Endodermal cell (in vitro differentiated cells): ENCODE measurements at regions not wholly inside any gene's neighbourhood (a gene's known extent, or its start where the extent isn't known, plus 50 kb on each side); places are given as distances from the start of the nearest gene placed in this dataset.

ENCODE experiments used
- DNase-seq: peaks from one replicate; pipeline ENCODE4 v3.0.0-alpha.2; 2017
- H3K27ac ChIP-seq: 2 replicates; pipeline ENCODE4 v1.5.1; 2013; ENCODE audit warnings: mild to moderate bottlenecking, low read depth, low read length, moderate library complexity
- H3K27me3 ChIP-seq: 2 replicates; pipeline ENCODE4 v1.6.1; 2013; ENCODE audit warnings: mild to moderate bottlenecking, low read length, moderate library complexity; ENCODE audit not compliant: insufficient read depth, control insufficient read depth, poor library complexity, severe bottlenecking
- H3K36me3 ChIP-seq: 2 replicates; pipeline ENCODE4 v1.7.0; 2013; ENCODE audit warnings: mild to moderate bottlenecking, low read length, moderate library complexity; ENCODE audit not compliant: control insufficient read depth, insufficient read depth
- H3K4me1 ChIP-seq: one replicate; pipeline ENCODE4 v1.7.0; 2013; ENCODE audit warnings: low read length; ENCODE audit not compliant: control insufficient read depth, insufficient read depth
- H3K4me3 ChIP-seq: 2 replicates; pipeline ENCODE4 v1.5.1; 2013; ENCODE audit warnings: mild to moderate bottlenecking, low read length, moderate library complexity
- H3K9ac ChIP-seq: 2 replicates; pipeline ENCODE4 v1.6.1; 2013; ENCODE audit warnings: mild to moderate bottlenecking, low read length, moderate library complexity; ENCODE audit not compliant: poor library complexity, severe bottlenecking; ENCODE audit errors: extremely low read depth
- H3K9me3 ChIP-seq: 2 replicates; pipeline ENCODE4 v1.6.1; 2013; ENCODE audit warnings: mild to moderate bottlenecking, low read length, moderate library complexity; ENCODE audit not compliant: control insufficient read depth
- H3K27ac Mint-ChIP-seq: 2 replicates; pipeline ENCODE4 v1.8.0; 2020; ENCODE audit warnings: mixed read lengths
- H3K27me3 Mint-ChIP-seq: 2 replicates; pipeline ENCODE4 v1.8.0; 2021; ENCODE audit warnings: mild to moderate bottlenecking, mixed read lengths; ENCODE audit not compliant: insufficient read depth
- H3K36me3 Mint-ChIP-seq: 2 replicates; pipeline ENCODE4 v1.8.0; 2020; ENCODE audit warnings: low read depth, mixed read lengths
- H3K4me1 Mint-ChIP-seq: 2 replicates; pipeline ENCODE4 v1.8.0; 2020; ENCODE audit warnings: mixed read lengths
- H3K4me3 Mint-ChIP-seq: 2 replicates; pipeline ENCODE4 v1.8.0; 2020; ENCODE audit warnings: mild to moderate bottlenecking, moderate library complexity, mixed read lengths
- H3K9me3 Mint-ChIP-seq: 2 replicates; pipeline ENCODE4 v1.8.0; 2020; ENCODE audit warnings: mild to moderate bottlenecking, mixed read lengths
- CTCF ChIP-seq: fragments of 200-600 bp; sonication (generic); conservative IDR thresholded peaks from 2 replicates; pipeline ENCODE4 v1.5.0; 2021; ENCODE audit warnings: antibody characterized with exemption, mild to moderate bottlenecking
- WGBS, 2 experiments: methylation state at CpG; one replicate each; pipeline versions ENCODE4 v1.1.5 to v1.1.7; 2013; ENCODE audit warnings: missing lambda C conversion rate in 2 of 2, mixed read lengths in 1 of 2; ENCODE audit not compliant: insufficient coverage in 1 of 2, insufficient read length in 1 of 2; 5-methylcytosine and 5-hydroxymethylcytosine counted together

DNA sequence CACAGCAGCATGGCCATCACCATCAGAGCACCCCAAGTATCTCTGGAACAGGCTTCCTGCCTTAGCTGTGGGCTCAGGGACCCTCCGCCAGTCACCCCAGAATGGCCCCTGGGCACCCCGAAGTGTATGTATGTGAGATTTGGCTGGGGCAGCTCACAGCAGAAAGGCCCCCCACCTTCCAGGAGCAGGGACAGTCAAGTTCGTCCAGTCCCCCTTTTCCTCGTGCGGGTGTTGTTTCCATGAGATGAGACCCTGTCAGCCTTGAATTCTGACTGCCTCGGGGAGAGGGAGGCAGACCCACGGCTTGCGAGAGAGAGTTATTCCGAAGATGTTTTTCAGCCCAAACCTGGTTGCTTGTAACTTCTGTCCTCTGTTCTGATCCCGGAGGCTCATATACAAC lies 290.9 kb upstream of the HDAC4 start:
- H3K4me1 Mint-ChIP-seq = no peaks in the 10 kb centered on the region
- Histone ChIP-seq H3K4me3 (no peak overlapping the region), H3K4me1 (no peaks in the 10 kb centered on the region), H3K36me3 (no peaks in the 10 kb centered on the region), H3K9ac (no peak overlapping the region), H3K27me3 (no peaks in the 10 kb centered on the region), H3K9me3 (no peaks in the 10 kb centered on the region), H3K27ac (no peak overlapping the region)
- H3K27ac Mint-ChIP-seq = no peak overlapping the region
- H3K9me3 Mint-ChIP-seq = no peaks in the 10 kb centered on the region
- no peak overlapping the region for H3K4me3 Mint-ChIP-seq
- TF ChIP-seq CTCF = no peak
- 94 to 98% methylated on average over 8 to 10 of the region's 10 CpGs for WGBS, 2 experiments
- peak; percentile 23 for DNase-seq
- H3K27me3 Mint-ChIP-seq = no peaks in the 10 kb centered on the region
- no peaks in the 10 kb centered on the region for H3K36me3 Mint-ChIP-seq

DNA sequence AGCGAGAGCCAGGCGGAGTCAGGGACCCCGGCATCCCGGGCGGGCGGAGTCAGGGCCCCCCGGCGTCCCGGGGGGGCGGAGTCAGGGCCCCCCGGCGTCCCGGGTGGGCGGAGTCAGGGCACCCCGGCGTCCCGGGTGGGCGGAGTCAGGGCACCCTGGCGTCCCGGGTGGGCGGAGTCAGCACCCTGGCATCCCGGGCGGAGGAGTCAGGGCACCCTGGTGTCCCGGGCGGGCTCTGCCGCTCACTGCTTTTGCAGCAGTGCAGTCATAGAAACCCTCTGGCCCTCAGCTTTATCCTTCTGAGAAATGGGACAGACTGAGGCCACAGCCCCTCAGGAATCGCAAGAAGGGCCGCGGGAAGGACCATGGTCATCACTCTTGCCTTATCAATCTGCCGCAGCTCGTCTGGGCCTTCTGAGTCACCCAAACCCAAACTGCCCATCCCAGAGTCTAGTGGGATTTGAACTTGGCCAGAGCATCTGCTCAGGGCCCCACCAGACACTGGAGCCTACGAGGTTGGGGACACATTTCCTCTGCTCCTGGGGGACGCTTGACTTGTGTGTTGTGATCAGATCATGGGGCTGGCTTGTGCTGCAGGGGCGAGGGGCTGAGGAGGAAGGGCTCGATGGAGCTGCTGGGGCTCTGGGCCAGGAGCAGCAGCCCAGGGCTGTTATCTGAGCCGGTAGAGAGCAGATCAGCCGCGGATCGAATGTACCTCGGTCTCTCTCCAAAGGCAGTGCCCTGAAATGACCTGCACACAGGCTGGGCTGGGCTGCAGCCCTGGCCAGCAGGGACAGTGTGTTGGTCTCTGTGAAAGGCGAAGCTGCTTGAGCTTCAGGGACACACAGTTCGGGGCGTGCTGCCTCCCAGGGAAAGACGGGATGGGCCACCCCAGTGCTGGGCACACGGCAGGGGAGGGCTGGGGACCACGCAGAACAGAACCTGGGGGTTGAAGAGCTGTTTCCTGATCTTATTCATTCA lies 290.1 kb upstream of the HDAC4 start:
- DNase-seq = peak; percentile 37
- no peaks in the 10 kb centered on the region for H3K9me3 ChIP-seq
- Mint-ChIP-seq H3K4me3 (no peak overlapping the region), H3K9me3 (no peaks in the 10 kb centered on the region), H3K27me3 (no peaks in the 10 kb centered on the region), H3K36me3 (no peaks in the 10 kb centered on the region), H3K27ac (no peak overlapping the region), H3K4me1 (no peaks in the 10 kb centered on the region)
- WGBS, 2 experiments = 90 to 93% methylated on average over 16 to 44 of the region's 46 CpGs
- H3K27me3 ChIP-seq = no peaks in the 10 kb centered on the region
- H3K4me1 ChIP-seq = no peaks in the 10 kb centered on the region
- H3K9ac ChIP-seq = no peak overlapping the region
- no peak for TF ChIP-seq CTCF
- H3K36me3 ChIP-seq = no peaks in the 10 kb centered on the region
- no peak overlapping the region for H3K27ac ChIP-seq
- H3K4me3 ChIP-seq = no peak overlapping the region

DNA sequence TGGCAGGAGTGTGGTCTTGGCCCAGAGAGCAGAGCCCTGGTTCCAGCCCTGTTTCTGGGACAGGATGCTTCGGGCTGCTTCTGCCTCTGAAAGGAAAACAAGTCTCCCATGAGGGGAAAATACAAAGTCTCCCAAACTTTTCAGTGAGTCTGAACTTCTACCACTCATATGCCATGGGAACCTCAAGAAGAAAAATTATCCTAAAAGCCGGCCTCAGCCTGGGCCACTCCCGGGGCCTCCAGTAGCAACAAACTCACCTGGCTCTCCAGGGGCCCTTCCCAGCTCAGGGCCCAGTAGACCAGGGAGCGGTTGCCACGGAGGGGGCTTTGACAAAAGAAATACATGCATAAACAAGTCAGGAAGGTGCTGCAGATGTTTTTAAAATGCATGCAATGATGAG lies 289.2 kb upstream of the HDAC4 start:
- Histone ChIP-seq H3K9ac (no peak overlapping the region), H3K27ac (no peak overlapping the region), H3K9me3 (no peaks in the 10 kb centered on the region), H3K4me3 (no peak overlapping the region), H3K27me3 (no peaks in the 10 kb centered on the region), H3K36me3 (no peaks in the 10 kb centered on the region), H3K4me1 (no peaks in the 10 kb centered on the region)
- H3K4me1 Mint-ChIP-seq = no peaks in the 10 kb centered on the region
- TF ChIP-seq CTCF = no peak
- no peak overlapping the region for H3K27ac Mint-ChIP-seq
- H3K36me3 Mint-ChIP-seq = no peaks in the 10 kb centered on the region
- no peak overlapping the region for H3K4me3 Mint-ChIP-seq
- peak; percentile 34 for DNase-seq
- WGBS, 2 experiments = 82 to 86% methylated on average over 3 to 5 of the region's 5 CpGs
- H3K27me3 Mint-ChIP-seq = peaks cover 1% of the 10 kb centered on the region
- no peaks in the 10 kb centered on the region for H3K9me3 Mint-ChIP-seq
